HG03558 (cell line): ENCODE measurements at regions not wholly inside any gene's neighbourhood (a gene's known extent, or its start where the extent isn't known, plus 50 kb on each side); places are given as distances from the start of the nearest gene placed in this dataset.
"Not testable (repeated sequence)": the region's sequence is repeated elsewhere in the genome, so short reads cannot be mapped to it uniquely, and the experiment has no call there.

Experiments used
- ATAC-seq: cut with Tn5 transposase; IDR thresholded peaks from one replicate; pipeline ENCODE4 v1.9.1; 2021; ENCODE audit warnings: moderate number of reproducible peaks; ENCODE audit not compliant: unreplicated experiment; ENCODE audit errors: extremely low read depth

GRCh38 chr3:71956069-71956340, 171.1 kb upstream of the PROK2 start:
- no peak for ATAC-seq

GRCh38 chr3:71955240-71956068, 170.5 kb upstream of the PROK2 start:
- ATAC-seq: no peak

GRCh38 chr3:71951842-71952241, 166.9 kb upstream of the PROK2 start:
- ATAC-seq: no peak

- no peak for ATAC-seq
These were observed 166.4 kb upstream of the PROK2 start for GRCh38 chr3:71951361-71951760.

GRCh38 chr3:71949442-71949841, 164.5 kb upstream of the PROK2 start:
- no peak for ATAC-seq

GRCh38 chr3:71944482-71945065, 159.6 kb upstream of the PROK2 start:
- no peak for ATAC-seq

- no peak for ATAC-seq
These were observed 157.7 kb upstream of the PROK2 start for GRCh38 chr3:71942432-71943187.

GRCh38 chr3:71940486-71940885, 155.5 kb upstream of the PROK2 start:
- no peak for ATAC-seq

GRCh38 chr3:71938081-71938480, 153.1 kb upstream of the PROK2 start:
- ATAC-seq: not testable (repeated sequence)

GRCh38 chr3:71936681-71937080, 151.7 kb upstream of the PROK2 start:
- ATAC-seq: no peak

GRCh38 chr3:71934520-71935270, 149.7 kb upstream of the PROK2 start:
- ATAC-seq: no peak

- no peak for ATAC-seq
These were observed 147.0 kb upstream of the PROK2 start for GRCh38 chr3:71931922-71932321.

- no peak for ATAC-seq
These were observed 145.4 kb upstream of the PROK2 start for GRCh38 chr3:71930056-71930991.

GRCh38 chr3:71928212-71928611, 143.3 kb upstream of the PROK2 start:
- no peak for ATAC-seq

GRCh38 chr3:71927505-71928066, 142.6 kb upstream of the PROK2 start:
- ATAC-seq: no peak

GRCh38 chr3:71926616-71927015, 141.7 kb upstream of the PROK2 start:
- ATAC-seq: no peak

- no peak for ATAC-seq
These were observed 141.3 kb upstream of the PROK2 start for GRCh38 chr3:71926262-71926600.

- ATAC-seq: not testable (repeated sequence)
These were observed 140.7 kb upstream of the PROK2 start for GRCh38 chr3:71925511-71926261.

- no peak for ATAC-seq
These were observed 139.8 kb upstream of the PROK2 start for GRCh38 chr3:71924721-71925120.
